ENCODE measurements at regions not wholly inside any gene's neighbourhood (a gene's known extent, or its start where the extent isn't known, plus 50 kb on each side); places are given as distances from the start of the nearest gene placed in this dataset.
A peak's percentile ranks its signal among the peaks of the same experiment; 100 is the strongest.

GRCh38 chr5:84634256-84634655 lies 249.6 kb upstream of the EDIL3 start:
- ATAC-seq (no peak), DNase-seq (ENCODE audit: missing footprints) (peak; percentile 37)
- intact Hi-C loops (cut with DNase I), result no loop called here

- intact Hi-C loops (cut with DNase I), result no loop called here
- ATAC-seq (no peak), DNase-seq (ENCODE audit: missing footprints) (no peak)
Observed at GRCh38 chr5:84632418-84632817, 247.7 kb upstream of the EDIL3 start.

GRCh38 chr5:84628918-84629317 lies 244.2 kb upstream of the EDIL3 start:
- intact Hi-C loops (cut with DNase I), result no loop called here
- DNase-seq (ENCODE audit: missing footprints) (no peak), ATAC-seq (no peak)

- ATAC-seq (no peak), DNase-seq (ENCODE audit: missing footprints) (no peak)
- intact Hi-C loops (cut with DNase I), result no loop called here
Observed at GRCh38 chr5:84623019-84623418, 238.3 kb upstream of the EDIL3 start.

GRCh38 chr5:84622461-84622860 lies 237.8 kb upstream of the EDIL3 start:
- ATAC-seq, result no peak

GRCh38 chr5:84618262-84618661 lies 233.6 kb upstream of the EDIL3 start:
- no peak for DNase-seq (ENCODE audit: missing footprints)
- intact Hi-C loops (cut with DNase I), result no loop called here
- ATAC-seq, result no peak

More at GRCh38 chr5:84622461-84622860, 237.8 kb upstream of the EDIL3 start:
- no peak for DNase-seq (ENCODE audit: missing footprints)
- intact Hi-C loops (cut with DNase I), result no loop called here

- no peak for DNase-seq (ENCODE audit: missing footprints)
- intact Hi-C loops (cut with DNase I), result no loop called here
- ATAC-seq, result no peak
Observed at GRCh38 chr5:84614906-84615305, 230.2 kb upstream of the EDIL3 start.

GRCh38 chr5:84606784-84607183 lies 222.1 kb upstream of the EDIL3 start:
- no peak for ATAC-seq
- no peak for DNase-seq (ENCODE audit: missing footprints)
- intact Hi-C loops (cut with DNase I), result no loop called here

- intact Hi-C loops (cut with DNase I), result no loop called here
- DNase-seq (ENCODE audit: missing footprints) (no peak), ATAC-seq (no peak)
Observed at GRCh38 chr5:84605241-84605640, 220.6 kb upstream of the EDIL3 start.

- ATAC-seq (no peak), DNase-seq (ENCODE audit: missing footprints) (no peak)
- intact Hi-C loops (cut with DNase I), result no loop called here
Observed at GRCh38 chr5:84603568-84604185, 219.0 kb upstream of the EDIL3 start.

GRCh38 chr5:84602371-84602771 lies 217.7 kb upstream of the EDIL3 start:
- DNase-seq (ENCODE audit: missing footprints) (no peak), ATAC-seq (no peak)
- intact Hi-C loops (cut with DNase I), result no loop called here

- DNase-seq (ENCODE audit: missing footprints), result peak; percentile 53
- no peak for ATAC-seq
- intact Hi-C loops (cut with DNase I), result no loop called here
Observed at GRCh38 chr5:84599964-84600363, 215.3 kb upstream of the EDIL3 start.

- DNase-seq (ENCODE audit: missing footprints), result no peak
- intact Hi-C loops (cut with DNase I), result no loop called here
- ATAC-seq, result no peak
Observed at GRCh38 chr5:84597904-84598303, 213.2 kb upstream of the EDIL3 start.

GRCh38 chr5:84590629-84591028 lies 205.9 kb upstream of the EDIL3 start:
- intact Hi-C loops (cut with DNase I), result no loop called here
- ATAC-seq (no peak), DNase-seq (ENCODE audit: missing footprints) (no peak)

GRCh38 chr5:84589926-84590325 lies 205.2 kb upstream of the EDIL3 start:
- ATAC-seq, result no peak
- no peak for DNase-seq (ENCODE audit: missing footprints)
- intact Hi-C loops (cut with DNase I), result no loop called here

GRCh38 chr5:84585218-84585617 lies 200.5 kb upstream of the EDIL3 start:
- no peak for ATAC-seq
- intact Hi-C loops (cut with DNase I), result no loop called here
- DNase-seq (ENCODE audit: missing footprints), result no peak

- no peak for DNase-seq (ENCODE audit: missing footprints)
- no peak for ATAC-seq
- intact Hi-C loops (cut with DNase I), result no loop called here
Observed at GRCh38 chr5:84578226-84578625, 193.5 kb upstream of the EDIL3 start.

- no peak for ATAC-seq
- DNase-seq (ENCODE audit: missing footprints), result no peak
- intact Hi-C loops (cut with DNase I), result no loop called here
Observed at GRCh38 chr5:84573017-84573712, 188.5 kb upstream of the EDIL3 start.

- no peak for ATAC-seq
- DNase-seq (ENCODE audit: missing footprints), result no peak
- intact Hi-C loops (cut with DNase I), result no loop called here
Observed at GRCh38 chr5:84569307-84569706, 184.6 kb upstream of the EDIL3 start.

GRCh38 chr5:84568171-84568570 lies 183.5 kb upstream of the EDIL3 start:
- ATAC-seq (no peak), DNase-seq (ENCODE audit: missing footprints) (no peak)
- intact Hi-C loops (cut with DNase I), result no loop called here

- no peak for ATAC-seq
- no peak for DNase-seq (ENCODE audit: missing footprints)
- intact Hi-C loops (cut with DNase I), result no loop called here
Observed at GRCh38 chr5:84565866-84566265, 181.2 kb upstream of the EDIL3 start.
